ENCODE measurements at regions not wholly inside any gene's neighbourhood (a gene's known extent, or its start where the extent isn't known, plus 50 kb on each side); places are given as distances from the start of the nearest gene placed in this dataset.
"Not testable (repeated sequence)": the region's sequence is repeated elsewhere in the genome, so short reads cannot be mapped to it uniquely, and the experiment has no call there.

DNA sequence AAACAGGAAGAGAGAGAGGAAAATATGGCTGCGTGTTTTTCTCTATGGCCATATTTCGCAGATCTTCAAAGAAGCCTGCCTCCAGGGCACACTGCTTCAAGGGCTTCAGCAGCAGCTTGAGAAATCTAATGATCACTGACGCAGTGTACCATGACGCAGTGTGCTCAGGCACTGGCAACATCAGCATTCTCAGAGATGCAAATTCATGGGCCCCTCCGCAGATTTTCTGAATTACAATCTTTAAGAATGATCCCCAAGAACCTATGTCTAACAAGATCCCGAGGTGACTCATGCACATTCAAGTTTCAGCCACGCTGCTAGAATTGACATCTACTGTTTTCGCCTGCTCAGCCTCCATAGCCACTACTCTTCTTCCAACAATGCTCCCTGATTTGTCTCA, 143.9 kb upstream of the ZNF366 start:
- DNase-seq (ENCODE audit: low spot score): no peak

- DNase-seq (ENCODE audit: low spot score): no peak
These were observed 142.2 kb upstream of the ZNF366 start for GRCh38 chr5:72649449-72649848.

- no peak for DNase-seq (ENCODE audit: low spot score)
These were observed 141.3 kb upstream of the ZNF366 start for GRCh38 chr5:72648480-72648879.

- no peak for DNase-seq (ENCODE audit: low spot score)
These were observed 140.6 kb upstream of the ZNF366 start for GRCh38 chr5:72647806-72648205.

DNA sequence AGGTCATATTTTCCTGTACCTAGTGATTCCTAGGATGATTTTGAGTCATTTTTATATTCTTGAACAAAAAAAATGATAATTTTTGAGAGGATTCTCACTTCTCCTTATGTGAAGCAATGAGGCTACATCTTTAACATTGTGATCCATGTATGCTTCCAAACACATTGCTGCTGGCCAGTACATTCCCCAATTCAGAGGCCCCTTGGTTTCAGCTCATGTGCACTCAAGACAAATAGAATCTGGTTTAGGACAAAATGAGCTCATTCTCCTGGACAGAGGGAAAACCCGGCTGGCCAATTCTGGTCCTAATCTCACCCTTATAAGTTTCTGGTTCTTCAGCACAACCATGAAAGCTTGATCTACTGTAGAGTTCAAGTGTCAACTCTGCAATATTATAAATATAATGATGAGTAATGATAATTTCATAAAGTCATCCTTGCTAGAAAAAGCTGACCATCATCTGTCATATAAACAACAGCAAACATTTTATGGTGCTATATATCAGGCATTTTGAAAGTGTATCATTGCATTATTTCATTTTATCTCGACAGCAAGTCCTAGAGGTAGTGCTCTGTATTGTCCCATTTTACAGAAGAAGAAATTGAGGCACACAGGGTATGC, 139.1 kb upstream of the ZNF366 start:
- no peak for DNase-seq (ENCODE audit: low spot score)

DNA sequence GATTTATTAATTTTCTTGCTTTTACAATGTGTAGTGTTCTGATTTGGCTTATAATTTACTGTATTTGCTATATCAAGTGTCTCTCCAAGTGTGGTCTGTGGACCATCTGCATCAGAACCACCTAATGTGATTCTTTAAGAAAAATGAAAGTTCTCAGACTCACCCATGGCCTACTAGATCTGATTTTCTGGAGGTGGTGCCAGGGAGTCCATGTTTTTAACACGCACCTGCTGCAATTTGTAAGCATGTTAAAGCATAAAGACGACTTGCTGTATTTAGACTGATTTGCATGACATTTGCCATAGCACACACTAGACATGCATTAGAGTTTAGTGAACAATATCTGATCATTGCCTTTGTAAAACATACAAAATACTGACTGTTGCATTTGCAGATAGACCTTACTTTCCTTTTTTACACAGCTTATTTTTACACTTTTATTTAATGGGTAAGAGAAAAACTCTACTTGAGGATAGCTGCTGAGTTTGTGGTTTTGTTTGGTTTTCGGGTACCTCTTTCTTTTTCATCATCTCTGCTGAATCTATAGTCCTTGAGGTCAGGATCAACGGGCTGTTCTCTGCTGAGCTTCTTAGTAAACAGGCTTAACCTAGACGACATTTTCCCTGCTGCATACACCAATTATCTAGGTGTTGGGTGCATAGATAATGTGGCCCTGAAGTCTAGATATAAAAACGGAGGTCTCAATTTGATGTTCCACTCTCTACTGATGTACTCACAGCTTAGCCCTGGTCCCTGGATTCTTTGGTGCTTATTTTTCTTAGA, 138.0 kb upstream of the ZNF366 start:
- DNase-seq (ENCODE audit: low spot score): no peak

GRCh38 chr5:72644296-72644695, 137.1 kb upstream of the ZNF366 start:
- no peak for DNase-seq (ENCODE audit: low spot score)

GRCh38 chr5:72641164-72641563, 134.0 kb upstream of the ZNF366 start:
- DNase-seq (ENCODE audit: low spot score): no peak

DNA sequence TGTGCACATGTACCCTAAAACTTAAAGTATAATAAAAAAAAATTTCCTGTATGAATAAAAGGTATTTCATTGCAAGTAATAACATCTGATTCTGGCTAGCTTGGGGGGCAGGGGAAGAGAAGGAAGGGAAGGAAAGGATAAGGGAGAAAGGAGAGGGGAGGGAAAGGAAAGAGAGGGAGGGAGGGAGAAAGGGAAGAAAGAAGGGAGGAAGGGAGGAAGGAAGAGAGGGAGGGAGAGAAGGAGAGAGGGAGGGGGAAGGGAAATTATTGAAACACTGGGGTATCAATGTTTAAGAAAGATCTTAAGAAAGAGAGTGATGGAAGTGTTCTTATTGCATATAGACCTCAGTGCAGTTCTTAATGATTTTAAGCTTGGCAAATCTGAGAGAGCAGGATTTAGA, 129.8 kb upstream of the ZNF366 start:
- DNase-seq (ENCODE audit: low spot score): no peak

DNA sequence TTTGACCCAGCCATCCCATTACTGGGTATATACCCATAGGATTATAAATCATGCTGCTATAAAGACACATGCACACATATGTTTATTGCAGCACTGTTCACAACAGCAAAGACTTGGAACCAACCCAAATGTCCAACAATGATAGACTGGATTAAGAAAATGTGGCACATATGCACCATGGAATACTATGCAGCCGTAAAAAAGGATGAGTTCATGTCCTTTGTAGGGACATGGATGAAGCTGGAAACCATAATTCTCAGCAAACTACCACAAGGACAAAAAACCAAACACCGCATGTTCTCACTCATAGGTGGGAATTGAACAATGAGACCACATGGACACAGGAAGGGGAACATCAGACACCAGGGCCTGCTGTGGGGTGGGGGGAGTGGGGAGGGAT, 129.4 kb upstream of the ZNF366 start:
- DNase-seq (ENCODE audit: low spot score): not testable (repeated sequence)

GRCh38 chr5:72634444-72634843, 127.2 kb upstream of the ZNF366 start:
- DNase-seq (ENCODE audit: low spot score): no peak

DNA sequence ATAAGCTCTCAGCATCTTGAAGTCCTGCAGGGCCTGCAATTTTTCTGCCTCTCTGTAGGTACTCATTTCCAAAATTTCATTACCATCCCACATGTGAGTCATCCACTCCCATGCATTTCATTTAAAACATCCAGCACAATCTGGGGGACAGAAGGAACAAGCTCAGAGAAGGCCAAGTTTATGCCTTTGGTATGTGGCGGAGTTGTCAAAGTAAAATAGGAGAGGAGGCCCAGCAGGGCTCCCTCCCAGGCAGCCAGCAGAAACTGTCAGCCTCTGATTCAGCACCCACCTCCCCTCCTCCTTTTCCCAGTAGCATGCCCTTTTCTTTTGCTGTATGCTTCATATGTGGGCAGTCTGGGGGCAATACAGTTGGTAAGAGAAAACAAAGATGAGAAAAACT, 126.4 kb upstream of the ZNF366 start:
- DNase-seq (ENCODE audit: low spot score): no peak

GRCh38 chr5:72633041-72633445, 125.8 kb upstream of the ZNF366 start:
- no peak for DNase-seq (ENCODE audit: low spot score)

- no peak for DNase-seq (ENCODE audit: low spot score)
These were observed 123.5 kb upstream of the ZNF366 start for GRCh38 chr5:72630721-72631120.

DNA sequence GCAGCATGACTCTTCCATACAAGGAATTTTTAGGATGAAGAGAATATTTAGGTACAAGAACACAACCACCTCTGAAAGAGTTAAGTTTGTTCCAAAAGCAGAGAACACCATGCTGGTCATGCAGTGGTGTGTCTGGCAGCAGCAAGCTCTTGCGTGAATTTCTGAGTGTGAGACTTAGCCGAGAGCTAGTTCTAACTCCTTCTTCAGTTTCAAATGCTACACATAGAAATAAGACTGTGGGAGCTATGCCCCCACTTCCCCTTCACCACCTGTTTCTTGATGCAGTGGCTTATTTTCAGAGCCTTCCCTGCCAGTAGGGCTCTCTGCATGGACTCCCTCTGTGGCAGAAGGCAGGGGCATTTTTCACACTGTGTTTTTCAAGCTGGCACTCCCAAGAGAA, 122.9 kb upstream of the ZNF366 start:
- no peak for DNase-seq (ENCODE audit: low spot score)

DNA sequence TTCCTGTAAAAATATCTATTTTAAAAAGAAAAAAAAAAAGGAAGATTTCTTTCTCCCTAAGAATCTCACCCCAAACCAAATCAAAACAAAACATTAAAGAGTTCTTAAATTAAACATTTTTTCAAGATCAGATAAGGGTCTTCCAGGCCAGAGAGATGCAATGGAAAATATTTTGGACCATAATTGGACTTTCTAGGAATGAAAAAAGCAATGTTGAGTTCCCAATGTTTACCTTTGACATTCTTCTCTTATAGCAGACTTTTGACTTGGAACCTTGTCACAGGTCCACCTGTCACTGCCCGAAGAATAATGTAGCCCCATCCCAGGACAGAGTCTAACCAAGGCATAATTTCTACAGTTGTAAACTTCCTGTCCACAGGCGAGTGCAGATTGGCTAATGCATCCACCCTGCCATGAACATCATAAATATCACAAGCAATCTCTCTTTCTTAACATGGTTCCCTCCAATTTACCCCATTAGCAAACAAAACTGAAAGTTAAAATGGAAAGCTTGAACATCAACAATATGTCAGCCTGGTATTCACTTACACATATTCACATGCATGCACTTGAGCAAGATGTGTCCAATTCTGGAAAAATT, 121.7 kb upstream of the ZNF366 start:
- DNase-seq (ENCODE audit: low spot score): no peak

- no peak for DNase-seq (ENCODE audit: low spot score)
These were observed 118.1 kb upstream of the ZNF366 start for GRCh38 chr5:72625332-72625731.

DNA sequence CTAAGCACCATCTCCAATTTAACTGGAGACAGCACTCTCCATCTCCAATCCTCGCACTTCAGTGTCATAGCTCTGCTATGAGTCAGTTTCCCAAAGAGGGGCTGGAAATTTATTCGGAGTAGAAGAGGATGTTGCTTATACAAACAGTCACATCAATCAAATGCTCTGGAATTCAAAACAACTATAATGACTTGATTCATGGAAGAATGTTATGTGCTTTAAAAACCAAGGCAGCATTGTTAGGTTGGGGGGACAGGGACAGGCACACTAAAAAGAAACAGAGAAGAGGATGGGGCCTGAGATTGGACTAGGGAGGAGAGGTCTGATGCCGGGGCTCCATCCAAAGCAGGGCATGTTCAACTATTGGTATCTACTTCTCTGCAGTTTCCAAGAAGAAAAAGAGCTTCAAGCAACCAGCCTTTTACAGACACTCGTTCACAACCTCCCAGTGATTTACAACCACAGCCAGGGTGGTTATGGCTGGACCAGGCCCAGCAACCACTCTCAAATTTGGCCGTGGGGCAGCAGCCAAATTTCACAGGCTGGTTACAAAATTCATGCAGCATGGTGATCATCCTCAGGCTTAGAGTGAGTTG, 117.5 kb upstream of the ZNF366 start:
- no peak for DNase-seq (ENCODE audit: low spot score)

DNA sequence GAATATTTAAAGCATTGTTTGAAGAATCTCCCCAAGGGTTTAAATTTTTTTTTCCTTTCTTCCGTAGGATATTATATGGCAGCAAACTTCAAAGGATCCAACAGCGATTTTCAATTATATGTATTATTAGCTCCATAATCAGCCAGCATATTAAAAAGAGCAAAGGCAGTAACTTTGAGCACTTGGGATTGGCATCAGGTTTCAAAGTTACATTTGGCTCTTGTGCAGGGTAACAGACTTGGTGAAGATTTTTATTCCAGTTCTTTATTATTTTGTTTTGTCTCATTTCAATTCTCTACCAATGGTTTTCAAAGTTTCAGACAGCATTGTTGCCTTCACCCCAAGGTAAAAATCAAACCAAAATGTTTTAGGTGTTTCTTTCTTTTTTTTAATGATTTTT, 116.7 kb upstream of the ZNF366 start:
- DNase-seq (ENCODE audit: low spot score): no peak

GRCh38 chr5:72623323-72623722, 116.1 kb upstream of the ZNF366 start:
- no peak for DNase-seq (ENCODE audit: low spot score)

DNA sequence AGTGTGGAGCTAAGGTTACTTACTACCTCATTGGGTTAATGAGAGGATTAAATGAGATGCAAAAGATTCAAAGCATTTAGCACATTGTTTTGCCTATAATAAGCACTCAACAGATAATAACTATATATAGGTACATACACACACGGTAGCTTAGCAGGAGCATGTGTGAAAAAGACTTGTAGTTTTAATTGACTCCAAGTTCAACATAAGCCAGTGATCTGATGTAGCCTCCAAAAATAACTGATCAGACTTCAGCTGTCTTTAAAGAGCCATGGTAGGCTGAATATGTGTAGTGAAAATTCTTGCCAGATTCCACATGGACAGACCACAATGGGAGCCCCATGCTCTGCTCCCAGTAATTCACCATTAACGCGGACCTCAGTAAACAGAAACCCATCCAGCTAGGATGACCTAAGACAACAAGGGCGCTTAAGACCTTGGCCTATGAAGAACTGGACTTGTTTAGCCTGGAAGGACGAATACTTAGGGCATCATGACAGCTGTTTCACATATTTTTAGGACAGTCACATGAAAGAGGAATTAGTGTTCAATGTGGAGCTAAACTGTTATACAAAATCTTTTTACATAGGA, 115.1 kb upstream of the ZNF366 start:
- DNase-seq (ENCODE audit: low spot score): no peak

- DNase-seq (ENCODE audit: low spot score): no peak
These were observed 114.4 kb upstream of the ZNF366 start for GRCh38 chr5:72621576-72621975.

- DNase-seq (ENCODE audit: low spot score): no peak
These were observed 112.5 kb upstream of the ZNF366 start for GRCh38 chr5:72619677-72620076.
